SK-MEL-5 (cell line): ENCODE measurements at regions not wholly inside any gene's neighbourhood (a gene's known extent, or its start where the extent isn't known, plus 50 kb on each side); places are given as distances from the start of the nearest gene placed in this dataset.
"Not testable (repeated sequence)": the region's sequence is repeated elsewhere in the genome, so short reads cannot be mapped to it uniquely, and the experiment has no call there.

Source experiments
- DNase-seq: peaks from one replicate; pipeline ENCODE4 v3.0.0-alpha.2; 2016; ENCODE audit warnings: low read depth, low spot score
- in situ Hi-C: cut with HindIII; loops from 2 replicates; pipeline ENCODE4 v1.10.0; 2016; ENCODE audit warnings: low sequenced_read_pairs, high pct_unique_total_duplicates, low pct_unique_long_range_greater_than_20kb

DNA sequence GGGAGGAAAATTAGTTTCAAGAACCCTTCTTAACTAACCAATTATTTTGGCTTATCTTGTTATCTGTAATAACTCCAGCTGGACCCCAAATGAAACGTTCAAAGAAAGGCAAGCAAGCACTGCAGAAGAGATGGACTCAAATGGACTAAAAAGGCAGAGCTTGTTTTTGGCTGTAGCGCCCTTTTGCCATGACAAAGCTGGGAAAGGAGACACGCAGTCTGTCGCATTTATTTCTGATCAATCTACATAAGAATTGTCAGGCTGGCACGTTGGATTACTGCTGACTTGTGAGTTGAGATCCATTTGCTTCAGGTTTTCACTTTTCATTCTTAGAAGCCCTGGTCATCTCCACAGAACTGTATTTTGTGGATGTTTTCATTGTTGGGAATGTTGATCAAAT is 402.9 kb downstream of the TMEM182 start:
- in situ Hi-C loops = no loop called here
- no peak for DNase-seq

DNA sequence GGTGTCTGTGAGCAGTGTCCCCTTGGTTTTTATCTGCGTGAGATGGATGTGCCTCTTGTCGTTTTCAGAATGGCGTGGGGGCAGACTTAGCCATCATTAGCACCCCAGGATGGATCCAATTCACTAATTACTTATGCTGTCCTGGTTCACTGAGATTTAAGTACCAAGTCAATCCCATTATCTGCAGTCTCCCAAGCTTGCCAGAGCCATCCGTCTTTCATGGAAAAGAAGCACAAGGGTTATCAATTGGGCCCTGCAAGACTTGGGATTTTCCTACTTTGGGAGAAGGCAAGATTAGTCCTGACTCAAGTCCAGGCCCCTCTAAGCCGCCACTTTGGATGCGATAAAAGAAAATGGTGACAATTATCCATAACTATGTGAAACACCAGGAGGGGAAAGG is 404.0 kb downstream of the TMEM182 start:
- no peak for DNase-seq
- in situ Hi-C loops = no loop called here

- DNase-seq = no peak
- in situ Hi-C loops = no loop called here
Measured at GRCh38 chr2:103166456-103167324, 404.9 kb downstream of the TMEM182 start.

GRCh38 chr2:103167599-103167998 is 405.8 kb downstream of the TMEM182 start:
- in situ Hi-C loops = no loop called here
- DNase-seq = no peak

DNA sequence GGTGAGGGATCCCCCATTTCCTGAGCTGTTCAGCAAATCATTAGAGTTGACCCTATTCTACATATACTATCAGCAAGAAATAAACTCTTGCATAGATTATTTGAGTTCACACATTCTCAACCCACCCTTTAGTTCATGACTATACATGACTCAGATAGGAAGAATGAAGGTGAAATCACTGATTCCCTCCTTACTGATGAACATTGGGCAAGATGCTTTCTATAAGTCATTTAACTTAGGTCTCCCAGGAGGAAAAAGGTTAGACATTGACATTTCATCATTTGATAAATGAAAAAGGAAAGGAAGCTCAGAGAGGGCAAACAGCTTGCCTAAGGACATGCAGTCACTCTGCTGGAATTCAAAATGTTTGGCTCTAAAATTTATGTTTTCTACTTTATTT is 408.0 kb downstream of the TMEM182 start:
- in situ Hi-C loops = no loop called here
- no peak for DNase-seq

- in situ Hi-C loops = no loop called here
Measured at GRCh38 chr2:103172821-103173220, 411.0 kb downstream of the TMEM182 start.

GRCh38 chr2:103174711-103175110 is 412.9 kb downstream of the TMEM182 start:
- in situ Hi-C loops = no loop called here
- no peak for DNase-seq

More at GRCh38 chr2:103172821-103173220, 411.0 kb downstream of the TMEM182 start:
- DNase-seq = no peak

DNA sequence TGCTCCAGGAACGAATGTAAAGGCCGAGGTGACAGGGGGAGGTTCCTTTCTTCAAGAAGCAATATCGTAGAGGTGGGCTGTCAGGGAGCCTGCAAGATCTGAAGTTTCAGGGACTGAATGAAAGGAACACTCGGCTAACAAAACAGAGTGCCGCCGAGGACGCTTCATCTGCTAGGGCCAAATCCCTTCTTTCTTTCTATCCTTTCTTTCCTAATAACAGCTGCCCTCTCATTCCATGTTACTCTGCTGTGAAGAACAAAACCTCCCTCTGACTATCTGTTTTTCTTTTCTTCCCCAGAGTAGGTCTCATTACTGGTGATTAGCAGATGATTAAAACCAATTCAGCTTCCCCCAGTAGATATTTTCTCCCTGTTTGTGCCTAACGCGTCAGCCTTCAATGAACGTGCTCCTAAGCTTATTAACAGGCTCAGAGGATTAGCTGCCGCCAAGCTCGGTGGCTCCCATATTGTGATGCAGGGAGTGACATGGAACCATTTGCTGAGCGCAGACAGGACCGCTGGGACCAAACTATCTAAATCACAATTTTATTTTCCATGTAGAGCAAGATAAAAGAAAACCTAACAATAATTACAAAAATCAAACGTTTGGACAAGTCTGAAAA is 414.6 kb downstream of the TMEM182 start:
- DNase-seq = no peak
- in situ Hi-C loops = no loop called here

DNA sequence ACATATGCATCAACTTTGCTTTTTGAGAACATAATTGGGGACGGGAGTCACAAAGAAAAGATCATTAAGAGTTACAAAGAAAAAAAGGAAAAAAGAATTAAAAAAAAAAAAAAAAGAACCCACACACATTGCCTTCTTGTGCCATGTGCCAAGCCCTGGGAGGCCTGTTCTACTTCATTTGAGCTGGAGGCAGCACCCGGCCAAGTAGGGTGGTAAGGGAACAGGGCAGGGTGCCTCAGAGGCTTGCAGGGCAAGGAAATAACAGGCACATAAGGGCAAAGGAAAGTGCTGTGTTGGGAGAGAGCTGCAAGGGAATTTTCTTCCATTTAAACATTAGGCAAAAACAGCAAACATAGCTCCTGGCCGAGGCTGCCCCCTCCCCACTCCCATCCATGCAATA is 418.0 kb downstream of the TMEM182 start:
- in situ Hi-C loops = no loop called here

GRCh38 chr2:103183061-103183460 is 421.2 kb downstream of the TMEM182 start:
- in situ Hi-C loops = no loop called here
- no peak for DNase-seq

More for the DNA sequence above, 418.0 kb downstream of the TMEM182 start:
- DNase-seq = no peak

- DNase-seq = no peak
- in situ Hi-C loops = no loop called here
Measured at GRCh38 chr2:103196802-103197201, 435.0 kb downstream of the TMEM182 start.

GRCh38 chr2:103200774-103201173 is 438.9 kb downstream of the TMEM182 start:
- DNase-seq, in situ Hi-C loops: not testable (repeated sequence)

DNA sequence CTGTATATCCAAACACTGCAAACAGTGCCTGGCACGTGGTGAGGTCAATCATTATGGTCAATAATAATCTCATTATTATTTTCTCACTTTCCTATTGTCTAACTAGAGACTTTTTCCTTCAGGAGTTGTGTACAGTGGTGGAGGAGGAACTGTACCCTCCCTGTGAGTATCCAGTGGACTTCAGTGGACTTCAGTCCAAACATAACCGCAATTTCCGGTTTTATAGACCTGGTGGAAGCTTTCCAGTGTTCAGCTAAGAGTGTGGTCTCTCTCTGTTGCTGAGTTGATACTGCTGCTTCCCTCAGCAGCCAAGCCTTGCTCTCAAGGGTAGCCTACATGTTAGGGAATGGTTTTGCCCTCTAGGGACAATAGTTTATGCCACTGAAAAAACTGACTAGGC is 447.1 kb downstream of the TMEM182 start:
- DNase-seq = no peak
- in situ Hi-C loops = no loop called here

GRCh38 chr2:103213028-103213542 is 451.3 kb downstream of the TMEM182 start:
- in situ Hi-C loops = no loop called here
- no peak for DNase-seq

- in situ Hi-C loops = no loop called here
Measured at GRCh38 chr2:103218516-103218915, 456.7 kb downstream of the TMEM182 start.

DNA sequence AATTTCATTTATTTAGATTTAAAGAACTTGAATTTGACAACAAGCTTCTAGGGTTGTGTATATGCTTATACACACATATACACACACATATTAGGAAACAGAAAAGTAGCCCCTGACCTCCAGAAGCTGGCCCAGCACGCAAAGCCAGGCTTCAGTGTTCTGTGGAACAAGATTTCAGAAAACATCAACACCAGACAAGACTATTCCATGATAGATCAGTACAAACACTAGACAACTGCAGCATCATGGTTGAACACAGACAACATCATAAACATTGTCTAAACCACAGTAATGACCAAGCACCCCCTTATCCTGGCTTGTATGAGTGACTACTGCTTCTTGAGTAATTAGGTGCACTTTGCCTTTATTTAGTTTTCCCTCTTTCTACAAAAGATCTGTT is 457.6 kb downstream of the TMEM182 start:
- in situ Hi-C loops = no loop called here
- no peak for DNase-seq

More at GRCh38 chr2:103218516-103218915, 456.7 kb downstream of the TMEM182 start:
- no peak for DNase-seq

- no peak for DNase-seq
- in situ Hi-C loops = no loop called here
Measured at GRCh38 chr2:103222969-103223368, 461.1 kb downstream of the TMEM182 start.

GRCh38 chr2:103230796-103231195 is 469.0 kb downstream of the TMEM182 start:
- in situ Hi-C loops = no loop called here
- DNase-seq = no peak

DNA sequence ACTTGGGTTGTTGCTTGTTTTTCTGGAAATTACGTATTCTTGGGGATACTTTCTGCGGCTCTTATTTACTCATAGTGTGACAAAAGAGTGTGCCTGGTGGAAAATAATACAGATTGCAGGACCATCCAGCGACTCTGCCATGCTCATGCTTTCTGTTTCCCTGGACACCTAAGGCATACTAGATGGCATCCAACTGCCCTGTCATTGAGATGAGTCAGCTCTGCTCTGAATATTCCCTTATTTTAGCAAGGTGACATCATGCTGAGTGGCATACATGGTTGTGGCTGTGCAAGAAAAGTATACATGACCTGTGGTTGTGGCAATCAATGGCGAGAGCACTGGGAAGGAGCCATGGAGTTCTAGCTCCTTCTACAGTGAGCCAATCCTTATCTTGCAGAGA is 471.0 kb downstream of the TMEM182 start:
- in situ Hi-C loops = no loop called here
- no peak for DNase-seq
